WTC11 (cell line): ENCODE measurements at regions not wholly inside any gene's neighbourhood (a gene's known extent, or its start where the extent isn't known, plus 50 kb on each side); places are given as distances from the start of the nearest gene placed in this dataset.

Experiments used
- ATAC-seq: fragments of 200-7000 bp; cut with Tn5 transposase; 2 replicates; pipeline ENCODE4 v1.10.0; 2021; ENCODE audit warnings: mild to moderate bottlenecking, moderate library complexity
- CTCF ChIA-PET: fragments of 300-600 bp; sonication (Branson Sonifier 250); formaldehyde crosslinking; loops from one replicate; lab custom pipeline; 2021; ENCODE audit warnings: antibody characterized with exemption; lab: Charles Lee
- POLR2A ChIA-PET: fragments of 350-600 bp; sonication (Branson Sonifier 250); formaldehyde crosslinking; loops from one replicate; lab custom pipeline; 2021; ENCODE audit warnings: antibody characterized with exemption; lab: Charles Lee
- DNase-seq: peaks from one replicate; pipeline ENCODE4 v3.0.0; 2021; ENCODE audit warnings: low spot score
- H3K27ac Mint-ChIP-seq: 2 replicates; pipeline ENCODE4 v1.8.0; 2021; ENCODE audit warnings: mixed read lengths
- H3K27me3 Mint-ChIP-seq: 2 replicates; pipeline ENCODE4 v1.8.0; 2021; ENCODE audit warnings: low read depth, mild to moderate bottlenecking, moderate library complexity, mixed read lengths
- H3K36me3 Mint-ChIP-seq: 2 replicates; pipeline ENCODE4 v1.8.0; 2021; ENCODE audit warnings: mixed read lengths
- H3K4me1 Mint-ChIP-seq: 2 replicates; pipeline ENCODE4 v1.8.0; 2022; ENCODE audit warnings: mixed read lengths
- H3K4me3 Mint-ChIP-seq: 2 replicates; pipeline ENCODE4 v1.8.0; 2021; ENCODE audit warnings: mild to moderate bottlenecking, moderate library complexity, mixed read lengths
- H3K9me3 Mint-ChIP-seq: 2 replicates; pipeline ENCODE4 v1.8.0; 2021; ENCODE audit warnings: mixed read lengths
- ATF2 ChIP-seq: sonication (generic); formaldehyde crosslinking; IDR thresholded peaks from 2 replicates; pipeline ENCODE4 v1.8.1; 2022; ENCODE audit warnings: low read depth, missing genetic modification reagents, borderline replicate concordance
- CREB1 ChIP-seq: sonication (generic); formaldehyde crosslinking; IDR thresholded peaks from 2 replicates; pipeline ENCODE4 v1.8.0; 2023; ENCODE audit warnings: mild to moderate bottlenecking, missing genetic modification reagents
- ELF4 ChIP-seq: sonication (generic); formaldehyde crosslinking; IDR thresholded peaks from 2 replicates; pipeline ENCODE4 v1.8.1; 2022; ENCODE audit warnings: low read depth, mild to moderate bottlenecking, moderate library complexity, missing genetic modification reagents
- ETV6 ChIP-seq: sonication (generic); formaldehyde crosslinking; IDR thresholded peaks from 2 replicates; pipeline ENCODE4 v1.8.1; 2022; ENCODE audit warnings: mild to moderate bottlenecking, missing genetic modification reagents
- NFE2L1 ChIP-seq: sonication (generic); formaldehyde crosslinking; IDR thresholded peaks from 2 replicates; pipeline ENCODE4 v1.8.1; 2023; ENCODE audit warnings: missing genetic modification reagents
- ZBTB21 ChIP-seq: sonication (generic); formaldehyde crosslinking; IDR thresholded peaks from 2 replicates; pipeline ENCODE4 v1.8.1; 2023; ENCODE audit warnings: mild to moderate bottlenecking, missing genetic modification reagents, borderline replicate concordance
- ZMAT4 ChIP-seq: fragments of 250-450 bp; sonication (Bioruptor Pico); IDR thresholded peaks from 2 replicates; pipeline ENCODE4 v1.9.0; 2021; ENCODE audit warnings: mild to moderate bottlenecking
- ZNF121 ChIP-seq: sonication (generic); formaldehyde crosslinking; IDR thresholded peaks from 2 replicates; pipeline ENCODE4 v1.8.0; 2023; ENCODE audit warnings: missing genetic modification reagents
- ZNF138 ChIP-seq: sonication (generic); formaldehyde crosslinking; conservative IDR thresholded peaks from 2 replicates; pipeline ENCODE4 v1.8.1; 2022; ENCODE audit warnings: mild to moderate bottlenecking, moderate library complexity, missing genetic modification reagents
- ZNF263 ChIP-seq: sonication (generic); formaldehyde crosslinking; IDR thresholded peaks from 2 replicates; pipeline ENCODE4 v1.8.1; 2022; ENCODE audit warnings: low read depth, mild to moderate bottlenecking, moderate library complexity, missing genetic modification reagents
- TF ChIP-seq, protein P1 (sequence below): sonication (generic); formaldehyde crosslinking; IDR thresholded peaks from 2 replicates; pipeline ENCODE4 v1.8.1; 2022; ENCODE audit warnings: mild to moderate bottlenecking, moderate library complexity, missing genetic modification reagents
- TF ChIP-seq, protein P2 (sequence below): sonication (generic); formaldehyde crosslinking; IDR thresholded peaks from 2 replicates; pipeline ENCODE4 v1.8.0; 2023; ENCODE audit warnings: mild to moderate bottlenecking, missing genetic modification reagents
- TF ChIP-seq, protein P3 (sequence below): sonication (generic); formaldehyde crosslinking; IDR thresholded peaks from 2 replicates; pipeline ENCODE4 v1.8.1; 2022; ENCODE audit warnings: mild to moderate bottlenecking, missing genetic modification reagents, moderate library complexity, borderline replicate concordance

DNA sequence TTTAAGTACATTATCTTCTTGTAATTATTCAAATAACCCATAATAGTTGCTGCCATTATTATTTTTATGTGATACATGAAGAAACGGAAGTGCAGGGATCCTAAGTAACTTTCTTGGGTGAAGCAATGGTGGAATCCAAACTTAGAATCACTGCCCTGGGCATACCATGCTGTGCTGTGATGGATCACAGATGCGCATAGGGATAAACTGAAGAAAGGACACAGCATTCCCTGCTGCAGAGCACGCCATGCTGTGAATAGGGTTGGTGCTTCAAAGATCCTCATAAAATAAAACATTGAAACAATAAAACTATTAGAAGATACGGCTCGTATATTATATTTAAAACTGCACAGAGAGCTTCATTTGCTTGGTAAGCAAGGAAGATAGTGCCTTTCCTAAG is 211.7 kb upstream of the ADAMTS16 start (continued):
- TF ChIP-seq ZMAT4 (CRISPR knock-in tag) (no peak), ZNF121 (CRISPR knock-in tag) (no peak), NFE2L1 (CRISPR knock-in tag) (no peak), ZNF138 (CRISPR knock-in tag) (no peak)
- TF ChIP-seq, protein P1, sequence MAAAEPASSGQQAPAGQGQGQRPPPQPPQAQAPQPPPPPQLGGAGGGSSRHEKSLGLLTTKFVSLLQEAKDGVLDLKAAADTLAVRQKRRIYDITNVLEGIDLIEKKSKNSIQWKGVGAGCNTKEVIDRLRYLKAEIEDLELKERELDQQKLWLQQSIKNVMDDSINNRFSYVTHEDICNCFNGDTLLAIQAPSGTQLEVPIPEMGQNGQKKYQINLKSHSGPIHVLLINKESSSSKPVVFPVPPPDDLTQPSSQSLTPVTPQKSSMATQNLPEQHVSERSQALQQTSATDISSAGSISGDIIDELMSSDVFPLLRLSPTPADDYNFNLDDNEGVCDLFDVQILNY, result no peak

DNA sequence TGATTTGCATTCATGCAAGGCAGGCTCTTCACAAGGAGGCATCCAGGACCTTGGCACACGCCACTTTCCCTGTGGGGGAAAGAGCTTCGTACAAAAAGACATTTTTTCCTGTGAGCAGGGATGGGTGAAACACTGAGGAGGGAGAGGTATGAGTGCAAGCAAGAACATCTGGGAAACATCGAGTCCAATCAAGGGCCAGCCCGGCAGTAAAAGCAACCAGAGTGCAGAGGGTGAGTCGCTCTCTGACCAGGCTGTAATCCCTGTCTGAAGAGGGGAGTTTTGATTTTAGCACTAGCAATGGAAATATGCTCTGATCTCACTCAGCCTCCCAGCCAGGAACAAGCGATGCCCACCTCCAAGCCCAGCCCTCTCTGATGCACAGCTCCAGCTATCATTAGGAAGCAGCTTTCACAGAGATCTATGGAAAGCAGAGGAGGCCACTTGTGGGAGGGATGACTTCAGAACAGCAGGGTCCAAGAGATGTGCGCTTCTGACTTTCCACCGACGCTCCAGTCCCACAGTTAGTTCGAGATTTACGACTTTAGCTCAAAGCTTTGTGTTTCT is 211.0 kb upstream of the ADAMTS16 start:
- H3K27me3 Mint-ChIP-seq, result peaks cover 8% of the 10 kb centered on the region; the same call in 1 of the 2 replicates
- H3K27ac Mint-ChIP-seq, result no peak overlapping the region
- H3K4me1 Mint-ChIP-seq, result peaks cover 7% of the 10 kb centered on the region
- CTCF ChIA-PET, result interaction anchor here (1.0 kb wide), 1 partner anchor 13 kb away, joined by 3 read pairs; no protein-coding TSS in a partner anchor
- no peak for ATAC-seq
- TF ChIP-seq ZNF263 (CRISPR knock-in tag) (no peak), ATF2 (CRISPR knock-in tag) (no peak), ELF4 (CRISPR knock-in tag) (no peak), ZNF121 (CRISPR knock-in tag) (no peak), ZNF138 (CRISPR knock-in tag) (no peak), CREB1 (CRISPR knock-in tag) (no peak), ZBTB21 (no peak)
- TF ChIP-seq, protein P2, sequence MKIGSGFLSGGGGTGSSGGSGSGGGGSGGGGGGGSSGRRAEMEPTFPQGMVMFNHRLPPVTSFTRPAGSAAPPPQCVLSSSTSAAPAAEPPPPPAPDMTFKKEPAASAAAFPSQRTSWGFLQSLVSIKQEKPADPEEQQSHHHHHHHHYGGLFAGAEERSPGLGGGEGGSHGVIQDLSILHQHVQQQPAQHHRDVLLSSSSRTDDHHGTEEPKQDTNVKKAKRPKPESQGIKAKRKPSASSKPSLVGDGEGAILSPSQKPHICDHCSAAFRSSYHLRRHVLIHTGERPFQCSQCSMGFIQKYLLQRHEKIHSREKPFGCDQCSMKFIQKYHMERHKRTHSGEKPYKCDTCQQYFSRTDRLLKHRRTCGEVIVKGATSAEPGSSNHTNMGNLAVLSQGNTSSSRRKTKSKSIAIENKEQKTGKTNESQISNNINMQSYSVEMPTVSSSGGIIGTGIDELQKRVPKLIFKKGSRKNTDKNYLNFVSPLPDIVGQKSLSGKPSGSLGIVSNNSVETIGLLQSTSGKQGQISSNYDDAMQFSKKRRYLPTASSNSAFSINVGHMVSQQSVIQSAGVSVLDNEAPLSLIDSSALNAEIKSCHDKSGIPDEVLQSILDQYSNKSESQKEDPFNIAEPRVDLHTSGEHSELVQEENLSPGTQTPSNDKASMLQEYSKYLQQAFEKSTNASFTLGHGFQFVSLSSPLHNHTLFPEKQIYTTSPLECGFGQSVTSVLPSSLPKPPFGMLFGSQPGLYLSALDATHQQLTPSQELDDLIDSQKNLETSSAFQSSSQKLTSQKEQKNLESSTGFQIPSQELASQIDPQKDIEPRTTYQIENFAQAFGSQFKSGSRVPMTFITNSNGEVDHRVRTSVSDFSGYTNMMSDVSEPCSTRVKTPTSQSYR (CRISPR knock-in tag), result no peak
- TF ChIP-seq, protein P3, sequence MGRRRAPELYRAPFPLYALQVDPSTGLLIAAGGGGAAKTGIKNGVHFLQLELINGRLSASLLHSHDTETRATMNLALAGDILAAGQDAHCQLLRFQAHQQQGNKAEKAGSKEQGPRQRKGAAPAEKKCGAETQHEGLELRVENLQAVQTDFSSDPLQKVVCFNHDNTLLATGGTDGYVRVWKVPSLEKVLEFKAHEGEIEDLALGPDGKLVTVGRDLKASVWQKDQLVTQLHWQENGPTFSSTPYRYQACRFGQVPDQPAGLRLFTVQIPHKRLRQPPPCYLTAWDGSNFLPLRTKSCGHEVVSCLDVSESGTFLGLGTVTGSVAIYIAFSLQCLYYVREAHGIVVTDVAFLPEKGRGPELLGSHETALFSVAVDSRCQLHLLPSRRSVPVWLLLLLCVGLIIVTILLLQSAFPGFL (CRISPR knock-in tag), result no peak
- TF ChIP-seq, all 79 proteins: peak for 0
- POLR2A ChIA-PET, result interaction anchor here (0.7 kb wide), 1 partner anchor 210 kb away, joined by 4 read pairs; no protein-coding TSS in a partner anchor
- peaks cover 5% of the 10 kb centered on the region; the same call in 1 of the 2 replicates for H3K36me3 Mint-ChIP-seq
- no peak for DNase-seq
- peaks cover 32% of the 10 kb centered on the region for H3K9me3 Mint-ChIP-seq
- H3K4me3 Mint-ChIP-seq, result no peak overlapping the region

DNA sequence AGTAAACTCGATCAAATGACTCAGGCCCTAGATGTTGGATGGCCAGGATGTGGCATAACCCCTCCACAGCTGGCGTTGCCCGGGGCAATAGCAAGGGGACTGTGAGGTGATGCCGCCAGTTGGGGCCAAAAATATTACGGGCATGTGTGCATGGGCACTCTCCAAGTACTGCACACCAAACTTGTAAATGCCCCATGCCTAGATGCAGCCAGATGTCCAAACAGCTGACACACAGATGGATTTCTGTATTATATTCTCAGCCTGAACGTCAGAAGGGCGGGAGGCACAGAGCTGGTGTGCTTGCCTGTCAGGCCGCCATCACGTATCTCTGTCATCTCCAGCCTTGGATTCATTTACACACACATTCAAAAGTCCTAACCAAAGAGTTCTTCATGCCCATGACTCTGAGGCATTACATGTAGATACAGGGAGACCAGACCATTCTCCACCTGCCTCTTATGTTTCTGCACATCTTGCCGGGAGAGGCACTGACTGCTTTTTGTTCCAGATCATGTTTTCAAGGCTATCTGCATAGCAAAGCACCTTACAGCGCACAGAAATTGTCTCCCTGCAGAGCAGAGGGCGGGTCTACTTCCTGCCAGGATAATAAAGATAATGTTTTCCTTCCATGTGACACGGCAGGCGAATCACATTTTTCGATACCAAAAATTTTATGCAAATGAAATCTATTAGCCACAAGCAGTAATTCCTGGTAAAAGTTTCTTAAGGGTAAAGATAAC is 200.9 kb upstream of the ADAMTS16 start:
- no peaks in the 10 kb centered on the region for H3K36me3 Mint-ChIP-seq
- no peak for ATAC-seq
- H3K4me3 Mint-ChIP-seq, result no peak overlapping the region
- peaks cover 2% of the 10 kb centered on the region; the same call in 1 of the 2 replicates for H3K27me3 Mint-ChIP-seq
- no peak for TF ChIP-seq ETV6 (CRISPR knock-in tag)
- TF ChIP-seq, protein P2 (CRISPR knock-in tag), result no peak
- TF ChIP-seq, all 79 proteins: peak for 0
- ChIA-PET POLR2A (no interaction called here), CTCF (no interaction called here)
- H3K9me3 Mint-ChIP-seq, result no peaks in the 10 kb centered on the region
- peaks cover 16% of the 10 kb centered on the region for H3K4me1 Mint-ChIP-seq
- no peak overlapping the region for H3K27ac Mint-ChIP-seq
- no peak for DNase-seq
